ENCODE measurements at regions not wholly inside any gene's neighbourhood (a gene's known extent, or its start where the extent isn't known, plus 50 kb on each side); places are given as distances from the start of the nearest gene placed in this dataset.

GRCh38 chr11:86180851-86181250 lies 63.7 kb upstream of the EED start:
- no peaks in the 10 kb centered on the region for H3K4me1 ChIP-seq (replicated peaks in 1 of 4; ENCODE audit: control insufficient read depth in 3 of 4, insufficient read depth in 4 of 4, low read length in 3 of 4)
- CTCF ChIA-PET (ENCODE audit: partially characterized antibody), result interaction anchor here (0.9 to 1.6 kb wide), 2 partner anchors 12 to 143 kb away, joined by 3 to 4 read pairs; no protein-coding TSS in a partner anchor
- FAIRE-seq (no peak), DNase-seq (ENCODE audit: low read depth in 1 of 2, low spot score in 2 of 2) (no peak)
- no peaks in the 10 kb centered on the region for H4K20me1 ChIP-seq (replicated peaks in 1 of 2; ENCODE audit: control insufficient read depth in 1 of 2, insufficient read depth in 2 of 2, low read length in 2 of 2)
- no peaks in the 10 kb centered on the region for H3K27me3 ChIP-seq (replicated peaks in 1 of 4; ENCODE audit: control insufficient read depth in 3 of 4, extremely low read depth in 1 of 4, insufficient read depth in 3 of 4, low read length in 3 of 4)
- H3K79me2 ChIP-seq (ENCODE audit: control insufficient read depth in 1 of 2, insufficient read depth in 2 of 2, low read length in 2 of 2), result no peaks in the 10 kb centered on the region
- no peak overlapping the region for H3K4ac ChIP-seq (replicated peaks; ENCODE audit: insufficient read length, low read depth, low read length)
- no peaks in the 10 kb centered on the region for H3K36me3 ChIP-seq (ENCODE audit: control insufficient read depth in 2 of 4, insufficient read depth in 4 of 4, low read length in 3 of 4)
- H3K9me3 ChIP-seq (ENCODE audit: insufficient read depth in 2 of 2, low read depth in 1 of 2, low read length in 1 of 2), result no peaks in the 10 kb centered on the region
- H3K23ac ChIP-seq (ENCODE audit: insufficient read length), result no peak overlapping the region
- TF ChIP-seq BACH1 (IDR thresholded peaks at IDR 0.05; ENCODE audit: low read length) (no peak), NRF1 (IDR thresholded peaks at IDR 0.05; ENCODE audit: low read depth, low read length) (no peak), SIN3A (conservative IDR thresholded peaks at IDR 0.05 in 1 of 2, IDR thresholded peaks at IDR 0.05 in 1 of 2; ENCODE audit: low read depth in 1 of 2, low read length in 2 of 2) (no peak)
- POLR2A ChIA-PET (ENCODE audit: partially characterized antibody), result no interaction called here
- no peak overlapping the region for H2BK15ac ChIP-seq (ENCODE audit: low read length)
- H2AFZ ChIP-seq (ENCODE audit: low read length), result no peak overlapping the region
- no peak overlapping the region for H2BK5ac ChIP-seq (ENCODE audit: low read depth, low read length)
- H3K9ac ChIP-seq (replicated peaks in 1 of 4; ENCODE audit: extremely low read depth in 1 of 4, low read depth in 3 of 4, low read length in 3 of 4), result no peak overlapping the region
- no peak overlapping the region for H4K8ac ChIP-seq (ENCODE audit: extremely low read depth, insufficient read depth, low read length)
- no peak overlapping the region for H4K5ac ChIP-seq (ENCODE audit: insufficient read length, low read depth, low read length)
- H2BK20ac ChIP-seq (ENCODE audit: low read length), result no peak overlapping the region
- no peak overlapping the region for H2BK12ac ChIP-seq (ENCODE audit: low read depth, low read length)
- no peak overlapping the region for H3K14ac ChIP-seq (ENCODE audit: insufficient read length)
- H3K23me2 ChIP-seq (ENCODE audit: low read depth, low read length), result no peaks in the 10 kb centered on the region
- H3K56ac ChIP-seq (replicated peaks; ENCODE audit: insufficient read length, low read depth, low read length), result no peak overlapping the region
- no peak overlapping the region for H4K91ac ChIP-seq (replicated peaks; ENCODE audit: insufficient read length, low read length)
- H3K18ac ChIP-seq (ENCODE audit: extremely low read depth, low read length), result no peak overlapping the region
- H2BK120ac ChIP-seq (replicated peaks; ENCODE audit: low read depth, low read length), result no peak overlapping the region
- no peak overlapping the region for H2AK5ac ChIP-seq (ENCODE audit: low read depth, low read length)
- H3K27ac ChIP-seq (ENCODE audit: low read depth, low read length), result no peak overlapping the region
- H3K79me1 ChIP-seq (ENCODE audit: low read depth, low read length), result no peaks in the 10 kb centered on the region
- 98% methylated on average over 4 of the region's 4 CpGs; no CpG with 5 or more reads in 1 of the 2 experiments for WGBS, 2 experiments (ENCODE audit: extremely low coverage in 1 of 2, insufficient coverage in 1 of 2, insufficient read length in 1 of 2, insufficient replicate concordance in 2 of 2, low coverage in 1 of 2, low lambda C conversion rate in 2 of 2, missing lambda C conversion rate in 1 of 2)
- no peak overlapping the region for H3K4me3 ChIP-seq (ENCODE audit: extremely low read depth in 1 of 4, insufficient read depth in 2 of 4, low read depth in 3 of 4, low read length in 4 of 4)
- no peak overlapping the region for H3K4me2 ChIP-seq (ENCODE audit: insufficient read depth in 1 of 2, low read depth in 2 of 2, low read length in 2 of 2)
